G401.6 (cell line): ENCODE measurements at regions not wholly inside any gene's neighbourhood (a gene's known extent, or its start where the extent isn't known, plus 50 kb on each side); places are given as distances from the start of the nearest gene placed in this dataset.
"Not testable (repeated sequence)": the region's sequence is repeated elsewhere in the genome, so short reads cannot be mapped to it uniquely, and the experiment has no call there.

Source experiments
- FAIRE-seq: peaks from 2 replicates; lab custom pipeline; 2012; peaks lifted over from hg19 to GRCh38; lab: Jason Lieb, UNC

GRCh38 chr10:63921908-63922467 lies 400.8 kb downstream of the REEP3 start:
- FAIRE-seq, result no peak

GRCh38 chr10:63922468-63923284 lies 401.5 kb downstream of the REEP3 start:
- FAIRE-seq, result no peak

DNA sequence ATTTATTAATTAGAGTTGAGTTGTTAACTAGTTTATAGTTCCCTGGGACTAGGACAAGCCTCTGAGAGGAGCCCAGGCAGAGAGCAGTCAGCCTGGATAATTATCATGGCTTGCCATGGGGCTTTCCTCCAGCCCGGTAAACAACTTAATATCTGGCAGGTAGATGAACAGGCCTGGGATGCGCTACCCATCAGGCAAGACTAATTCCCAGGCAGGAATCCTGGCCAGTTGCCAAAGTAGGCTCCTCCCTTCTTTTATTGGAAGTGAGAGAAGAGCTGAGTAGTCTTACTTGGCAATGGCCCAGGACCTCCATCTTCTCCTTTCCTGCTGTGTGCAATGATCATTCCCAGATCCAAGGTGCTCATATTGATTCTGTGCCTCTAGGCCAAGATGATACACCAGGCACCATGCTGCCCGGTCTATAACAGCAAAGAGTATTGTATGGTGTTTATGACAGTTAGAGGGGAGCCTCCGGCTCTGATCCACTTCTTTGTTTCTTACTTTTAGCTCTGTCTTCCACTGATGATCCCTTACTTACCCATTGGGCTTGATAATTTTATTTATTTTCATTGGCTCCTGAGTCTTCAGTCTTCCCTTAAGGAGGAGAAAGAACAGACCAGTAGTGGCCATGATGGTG lies 408.7 kb downstream of the REEP3 start:
- no peak for FAIRE-seq

GRCh38 chr10:63930584-63930983 lies 409.4 kb downstream of the REEP3 start:
- no peak for FAIRE-seq

DNA sequence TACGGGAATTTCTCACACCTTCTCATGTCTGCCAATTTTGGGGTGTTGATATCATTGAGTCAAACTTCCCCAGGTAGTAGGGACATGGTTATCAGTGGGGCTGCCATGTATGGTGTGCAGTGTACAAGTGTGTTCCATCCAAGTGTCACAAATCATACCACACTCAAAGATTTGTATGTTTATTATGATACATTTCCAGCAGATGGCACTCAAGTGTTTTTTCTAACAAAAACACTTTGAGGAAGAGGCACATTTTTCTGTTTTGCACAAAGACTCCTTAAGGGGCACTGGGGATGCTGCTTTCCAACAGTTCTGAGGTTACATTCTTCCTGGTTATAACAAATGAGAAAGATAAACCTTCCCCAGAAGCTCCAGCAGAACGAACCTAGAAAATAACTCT lies 414.5 kb downstream of the REEP3 start:
- FAIRE-seq, result no peak

DNA sequence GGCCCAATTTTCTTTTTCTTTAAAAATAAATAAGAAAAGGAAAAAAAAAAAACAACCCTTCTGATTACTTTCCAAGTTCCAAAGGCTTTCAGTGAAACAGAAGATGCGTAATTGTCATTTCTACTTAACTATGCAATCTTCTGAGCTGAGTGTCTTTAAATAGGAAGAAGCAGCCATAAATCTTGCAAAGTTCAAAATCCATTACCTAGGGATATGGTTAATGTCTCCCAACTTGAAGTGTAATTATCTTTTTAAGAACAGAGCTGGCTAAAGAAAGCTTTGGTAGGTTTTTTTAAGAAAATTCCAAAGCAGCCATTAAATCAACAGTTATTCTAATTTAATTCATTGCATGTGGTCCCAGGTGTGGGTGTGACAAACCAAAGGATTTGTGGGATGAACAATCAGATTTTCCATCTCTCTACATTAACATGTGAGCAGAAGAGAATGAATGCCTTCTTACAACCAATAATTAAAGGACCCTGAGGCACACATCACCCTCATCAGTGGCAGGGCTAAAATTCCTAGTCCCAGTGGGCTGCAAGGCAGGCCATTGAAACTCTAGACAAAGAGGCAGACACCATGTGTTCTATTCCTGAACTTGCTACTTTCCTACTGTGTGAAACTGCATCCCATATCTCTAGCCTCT lies 419.2 kb downstream of the REEP3 start:
- no peak for FAIRE-seq

GRCh38 chr10:63964406-63964805 lies 443.2 kb downstream of the REEP3 start:
- FAIRE-seq, result no peak

GRCh38 chr10:63965846-63966245 lies 444.6 kb downstream of the REEP3 start:
- no peak for FAIRE-seq

GRCh38 chr10:63972949-63973827 lies 452.0 kb downstream of the REEP3 start:
- no peak for FAIRE-seq

DNA sequence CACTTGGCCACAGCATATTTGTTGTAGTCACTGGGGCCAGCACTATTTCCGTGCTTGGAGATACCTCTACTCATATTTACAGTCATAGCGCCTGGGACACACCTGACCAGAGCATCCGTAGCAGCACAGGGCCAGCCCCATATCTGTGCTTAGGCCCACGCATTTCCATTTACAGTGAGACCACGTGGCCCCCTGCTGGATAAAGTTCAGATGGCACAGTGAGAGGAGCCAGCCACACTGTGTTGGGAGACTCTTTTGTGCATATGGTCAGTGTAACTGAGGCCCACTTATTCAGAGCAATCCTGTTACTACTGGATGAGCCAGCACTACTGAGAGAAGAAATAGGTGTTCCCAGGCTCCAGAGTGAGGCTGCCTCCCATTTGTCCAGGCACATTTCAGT lies 455.3 kb downstream of the REEP3 start:
- FAIRE-seq, result no peak

- FAIRE-seq, result no peak
These were observed 456.2 kb downstream of the REEP3 start for GRCh38 chr10:63977329-63977923.

DNA sequence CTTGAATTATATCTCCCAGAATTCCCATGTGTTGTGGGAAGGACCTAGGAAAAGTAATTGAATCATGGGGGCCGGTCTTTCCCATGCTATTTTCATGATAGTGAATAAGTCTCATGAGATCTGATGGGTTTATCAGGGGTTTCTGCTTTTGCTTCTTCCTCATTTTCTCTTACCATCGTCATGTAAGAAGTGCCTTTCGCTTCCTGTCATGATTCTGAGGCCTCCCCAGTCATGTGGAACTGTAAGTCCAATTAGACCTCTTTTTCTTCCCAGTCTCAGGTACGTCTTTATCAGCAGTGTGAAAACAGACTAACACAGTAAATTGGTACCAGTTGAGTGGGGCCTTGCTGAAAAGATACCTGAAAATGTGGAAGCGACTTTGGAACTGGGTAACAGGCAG lies 459.7 kb downstream of the REEP3 start:
- FAIRE-seq, result not testable (repeated sequence)

- FAIRE-seq, result not testable (repeated sequence)
These were observed 462.9 kb downstream of the REEP3 start for GRCh38 chr10:63984061-63984460.

DNA sequence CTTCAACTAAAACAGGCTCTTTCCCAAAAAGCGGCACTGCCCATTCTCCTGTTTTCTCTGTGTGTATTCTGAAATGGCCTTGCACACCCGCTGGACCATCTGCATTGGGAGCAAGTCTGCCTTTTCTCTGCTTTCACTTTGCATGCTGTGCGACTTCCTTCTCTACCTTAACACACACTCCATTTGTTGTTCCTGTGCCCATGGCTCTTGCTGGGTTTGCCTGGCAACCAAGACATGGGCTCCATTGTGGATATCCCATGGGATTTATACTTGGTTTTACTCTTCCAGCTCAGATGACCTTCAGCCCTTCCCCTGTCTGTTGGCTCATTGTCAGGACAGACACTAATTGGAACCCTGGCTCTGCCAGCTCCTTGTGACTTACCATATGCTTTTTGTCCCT lies 465.3 kb downstream of the REEP3 start:
- no peak for FAIRE-seq

- FAIRE-seq, result no peak
These were observed 466.0 kb downstream of the REEP3 start for GRCh38 chr10:63987212-63987611.

GRCh38 chr10:63994371-63994770 lies 473.2 kb downstream of the REEP3 start:
- FAIRE-seq, result no peak

GRCh38 chr10:64007157-64007556 lies 486.0 kb downstream of the REEP3 start:
- no peak for FAIRE-seq

- FAIRE-seq, result no peak
These were observed 489.5 kb downstream of the REEP3 start for GRCh38 chr10:64010711-64011110.

- no peak for FAIRE-seq
These were observed 490.9 kb downstream of the REEP3 start for GRCh38 chr10:64011912-64012714.

GRCh38 chr10:64014281-64014680 lies 493.1 kb downstream of the REEP3 start:
- no peak for FAIRE-seq
